ENCODE measurements at regions not wholly inside any gene's neighbourhood (a gene's known extent, or its start where the extent isn't known, plus 50 kb on each side); places are given as distances from the start of the nearest gene placed in this dataset.

- Mint-ChIP-seq H3K36me3 (no peaks in the 10 kb centered on the region), H3K4me3 (no peak overlapping the region), H3K27ac (no peak overlapping the region), H3K9me3 (no peaks in the 10 kb centered on the region), H3K4me1 (ENCODE audit: unreplicated experiment) (no peaks in the 10 kb centered on the region), H3K27me3 (no peaks in the 10 kb centered on the region)
- no peak for TF ChIP-seq CTCF (conservative IDR thresholded peaks at IDR 0.05)
- no peak for DNase-seq (ENCODE audit: extremely low spot score, unreplicated experiment)
Observed at GRCh38 chr5:44603496-44604272, 205.1 kb upstream of the MRPS30 start.

GRCh38 chr5:44574678-44575077 is 185.5 kb upstream of the FGF10 start:
- H3K4me1 Mint-ChIP-seq (ENCODE audit: unreplicated experiment): no peaks in the 10 kb centered on the region
- H3K9me3 Mint-ChIP-seq: no peaks in the 10 kb centered on the region
- no peaks in the 10 kb centered on the region for H3K27me3 Mint-ChIP-seq
- no peaks in the 10 kb centered on the region for H3K36me3 Mint-ChIP-seq
- H3K4me3 Mint-ChIP-seq: no peak overlapping the region
- no peak for DNase-seq (ENCODE audit: extremely low spot score, unreplicated experiment)
- no peak overlapping the region for H3K27ac Mint-ChIP-seq
- TF ChIP-seq CTCF (conservative IDR thresholded peaks at IDR 0.05): no peak

GRCh38 chr5:44568519-44568918 is 179.3 kb upstream of the FGF10 start:
- TF ChIP-seq CTCF (conservative IDR thresholded peaks at IDR 0.05): no peak
- Mint-ChIP-seq H3K4me3 (no peak overlapping the region), H3K27me3 (no peaks in the 10 kb centered on the region), H3K4me1 (ENCODE audit: unreplicated experiment) (no peaks in the 10 kb centered on the region), H3K27ac (no peak overlapping the region), H3K9me3 (no peaks in the 10 kb centered on the region), H3K36me3 (no peaks in the 10 kb centered on the region)
- no peak for DNase-seq (ENCODE audit: extremely low spot score, unreplicated experiment)

GRCh38 chr5:44565902-44566301 is 176.7 kb upstream of the FGF10 start:
- Mint-ChIP-seq H3K36me3 (no peaks in the 10 kb centered on the region), H3K9me3 (no peaks in the 10 kb centered on the region), H3K27ac (no peak overlapping the region), H3K4me1 (ENCODE audit: unreplicated experiment) (no peaks in the 10 kb centered on the region), H3K27me3 (no peaks in the 10 kb centered on the region), H3K4me3 (no peak overlapping the region)
- DNase-seq (ENCODE audit: extremely low spot score, unreplicated experiment): no peak
- no peak for TF ChIP-seq CTCF (conservative IDR thresholded peaks at IDR 0.05)

GRCh38 chr5:44565360-44565759 is 176.1 kb upstream of the FGF10 start:
- TF ChIP-seq CTCF (conservative IDR thresholded peaks at IDR 0.05): no peak
- Mint-ChIP-seq H3K9me3 (no peaks in the 10 kb centered on the region), H3K4me1 (ENCODE audit: unreplicated experiment) (no peaks in the 10 kb centered on the region), H3K27ac (no peak overlapping the region), H3K36me3 (no peaks in the 10 kb centered on the region), H3K4me3 (no peak overlapping the region), H3K27me3 (no peaks in the 10 kb centered on the region)
- no peak for DNase-seq (ENCODE audit: extremely low spot score, unreplicated experiment)

Data from type B pancreatic cell (in vitro differentiated cells).